Activated naive CD4-positive, alpha-beta T cell (primary cell): ENCODE measurements at regions not wholly inside any gene's neighbourhood (a gene's known extent, or its start where the extent isn't known, plus 50 kb on each side); places are given as distances from the start of the nearest gene placed in this dataset.
A peak's percentile ranks its signal among the peaks of the same experiment; 100 is the strongest.

ENCODE experiments used
- DNase-seq, 4 experiments: peaks; one replicate each; lab custom pipeline; 2025; lab: John Stamatoyannopoulos, UW

- DNase-seq, result no peak
Observed at GRCh38 chr12:127268706-127269425, 998.1 kb upstream of the TMEM132C start.

GRCh38 chr12:127270193-127270592, 996.8 kb upstream of the TMEM132C start:
- DNase-seq, result no peak

- no peak for DNase-seq
Observed at GRCh38 chr12:127271776-127272175, 995.2 kb upstream of the TMEM132C start.

GRCh38 chr12:127272864-127273263, 994.1 kb upstream of the TMEM132C start:
- DNase-seq, result no peak

GRCh38 chr12:127273626-127274025, 993.3 kb upstream of the TMEM132C start:
- DNase-seq, result no peak

- DNase-seq, result no peak
Observed at GRCh38 chr12:127275416-127275815, 991.6 kb upstream of the TMEM132C start.

- DNase-seq, result no peak
Observed at GRCh38 chr12:127277882-127278281, 989.1 kb upstream of the TMEM132C start.

- no peak for DNase-seq
Observed at GRCh38 chr12:127278351-127278750, 988.6 kb upstream of the TMEM132C start.

- peak; percentile 7 to 55 (median 29) for DNase-seq
Observed at GRCh38 chr12:127280393-127281275, 986.3 kb upstream of the TMEM132C start.

- DNase-seq, result no peak
Observed at GRCh38 chr12:127282786-127283565, 984.0 kb upstream of the TMEM132C start.

- DNase-seq, result no peak
Observed at GRCh38 chr12:127284021-127284420, 982.9 kb upstream of the TMEM132C start.

GRCh38 chr12:127284870-127285431, 982.0 kb upstream of the TMEM132C start:
- DNase-seq, result no peak

- no peak for DNase-seq
Observed at GRCh38 chr12:127286281-127286680, 980.7 kb upstream of the TMEM132C start.

- no peak for DNase-seq
Observed at GRCh38 chr12:127287256-127287655, 979.7 kb upstream of the TMEM132C start.

GRCh38 chr12:127290251-127290650, 976.7 kb upstream of the TMEM132C start:
- no peak for DNase-seq

- no peak for DNase-seq
Observed at GRCh38 chr12:127292736-127293135, 974.2 kb upstream of the TMEM132C start.

GRCh38 chr12:127293507-127294310, 973.3 kb upstream of the TMEM132C start:
- peak; percentile 2 to 12 (median 2) for DNase-seq

GRCh38 chr12:127294651-127295210, 972.2 kb upstream of the TMEM132C start:
- no peak for DNase-seq

GRCh38 chr12:127295630-127296029, 971.3 kb upstream of the TMEM132C start:
- DNase-seq, result no peak

- DNase-seq, result no peak
Observed at GRCh38 chr12:127296591-127296990, 970.4 kb upstream of the TMEM132C start.

GRCh38 chr12:127297327-127297726, 969.6 kb upstream of the TMEM132C start:
- no peak for DNase-seq
